ENCODE measurements at regions not wholly inside any gene's neighbourhood (a gene's known extent, or its start where the extent isn't known, plus 50 kb on each side); places are given as distances from the start of the nearest gene placed in this dataset.

- Histone ChIP-seq H3K27me3 (no peaks in the 10 kb centered on the region), H3K4me3 (no peak overlapping the region), H3K4me1 (replicated peaks in 1 of 2) (peaks cover 5 to 14% of the 10 kb centered on the region in 2 donors), H3K27ac (no peak overlapping the region), H3K36me3 (replicated peaks in 1 of 2) (no peaks in the 10 kb centered on the region), H3K9me3 (replicated peaks in 1 of 3) (no peaks in the 10 kb centered on the region)
- WGBS, 4 donors = 91 to 98% (median 95%) methylated on average over 1 of the region's 1 CpG
- DNase-seq = no peak
- no peak for TF ChIP-seq POLR2A (IDR thresholded peaks at IDR 0.05)
- no peak for TF ChIP-seq CTCF (IDR thresholded peaks at IDR 0.05)
- intact Hi-C loops (cut with DNase I) = no loop called here
These were observed 111.9 kb downstream of the MN1 start for GRCh38 chr22:27689664-27690063.

DNA sequence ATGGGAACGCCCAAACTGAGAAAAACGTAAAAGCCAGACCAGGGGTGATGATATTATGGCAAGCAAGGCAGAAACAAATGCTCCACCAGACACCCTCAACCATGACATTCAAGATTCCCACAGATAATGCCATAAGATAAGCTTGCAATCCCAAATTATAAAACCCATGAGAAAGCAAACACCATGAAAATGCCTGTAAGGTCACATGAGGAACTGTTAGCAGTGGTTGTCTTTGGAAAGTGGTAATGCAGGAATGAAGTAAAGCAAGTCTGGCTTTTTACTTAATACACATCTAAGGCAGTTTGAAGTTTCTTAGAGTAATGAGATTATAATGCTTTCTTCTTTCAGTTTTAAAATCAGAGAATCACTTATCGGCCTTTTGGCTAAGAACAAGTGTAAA is 111.0 kb downstream of the MN1 start:
- no peaks in the 10 kb centered on the region for H3K9me3 ChIP-seq (replicated peaks in 1 of 3)
- no peak for TF ChIP-seq POLR2A (IDR thresholded peaks at IDR 0.05)
- no peak for TF ChIP-seq CTCF (IDR thresholded peaks at IDR 0.05)
- no peaks in the 10 kb centered on the region for H3K36me3 ChIP-seq (replicated peaks in 1 of 2)
- no peaks in the 10 kb centered on the region for H3K27me3 ChIP-seq
- no peak overlapping the region for H3K27ac ChIP-seq
- H3K4me3 ChIP-seq = no peak overlapping the region
- intact Hi-C loops (cut with DNase I) = no loop called here
- 76 to 90% (median 87%) methylated on average over 3 of the region's 3 CpGs for WGBS, 4 donors
- DNase-seq = no peak
- H3K4me1 ChIP-seq (replicated peaks in 1 of 2) = peaks cover 5 to 14% of the 10 kb centered on the region in 2 donors

DNA sequence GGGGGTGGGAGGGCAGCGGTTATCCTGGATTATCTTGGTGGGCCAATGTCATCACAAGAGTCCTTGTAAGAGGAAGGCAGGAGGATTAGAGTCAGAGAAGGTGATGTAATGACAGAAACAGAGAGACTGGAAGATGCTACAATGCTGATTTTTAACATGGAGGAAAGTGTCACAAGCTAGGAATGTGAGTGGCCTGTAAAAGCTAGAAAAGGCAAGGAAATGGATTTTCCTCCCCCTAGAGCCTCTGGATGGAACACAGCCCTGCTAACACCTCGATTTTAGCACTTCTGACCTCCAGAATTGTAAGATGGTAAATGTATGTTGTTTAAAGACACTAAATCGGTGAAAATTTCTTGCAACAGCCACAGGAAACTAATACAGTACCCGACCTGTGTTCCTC is 109.3 kb downstream of the MN1 start:
- Histone ChIP-seq H3K27ac (no peak overlapping the region), H3K4me1 (replicated peaks in 1 of 2) (peaks cover 0 to under 1% of the 10 kb centered on the region in 2 donors), H3K9me3 (replicated peaks in 1 of 3) (peaks cover 0 to under 1% (median 0%) of the 10 kb centered on the region in 3 donors), H3K4me3 (no peak overlapping the region), H3K27me3 (no peaks in the 10 kb centered on the region), H3K36me3 (replicated peaks in 1 of 2) (no peaks in the 10 kb centered on the region)
- 63 to 74% (median 69%) methylated on average over 4 of the region's 4 CpGs for WGBS, 4 donors
- intact Hi-C loops (cut with DNase I) = no loop called here
- no peak for DNase-seq
- TF ChIP-seq CTCF (IDR thresholded peaks at IDR 0.05) = no peak
- TF ChIP-seq POLR2A (IDR thresholded peaks at IDR 0.05) = no peak

DNA sequence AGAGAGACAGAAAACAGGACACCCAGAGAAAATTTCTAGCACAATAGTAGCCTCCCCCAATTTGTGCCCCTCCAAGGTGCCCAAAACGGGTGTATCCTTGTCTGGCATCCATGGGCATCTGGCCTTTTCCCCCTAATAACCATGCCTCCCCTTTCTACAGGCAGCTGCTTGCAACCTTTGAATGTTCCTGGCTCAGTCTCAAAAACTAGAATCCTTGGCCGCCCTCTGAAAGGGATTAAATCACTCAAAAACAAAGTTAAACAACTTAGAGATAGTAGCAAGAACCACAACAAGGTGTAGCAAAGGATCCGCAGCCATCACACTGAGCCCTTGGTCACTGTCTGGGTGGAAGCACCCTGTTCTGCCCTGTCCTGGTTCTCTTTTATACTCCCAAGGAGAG is 105.6 kb downstream of the MN1 start:
- TF ChIP-seq POLR2A (IDR thresholded peaks at IDR 0.05) (no peak), CTCF (IDR thresholded peaks at IDR 0.05) (no peak)
- peaks cover 0 to 5% (median 0%) of the 10 kb centered on the region in 3 donors for H3K9me3 ChIP-seq (replicated peaks in 1 of 3)
- no peaks in the 10 kb centered on the region for H3K36me3 ChIP-seq (replicated peaks in 1 of 2)
- no peaks in the 10 kb centered on the region for H3K27me3 ChIP-seq
- no peaks in the 10 kb centered on the region for H3K4me1 ChIP-seq (replicated peaks in 1 of 2)
- intact Hi-C loops (cut with DNase I) = no loop called here
- H3K4me3 ChIP-seq = no peak overlapping the region
- 31 to 50% (median 31%) methylated on average over 3 of the region's 3 CpGs for WGBS, 4 donors
- no peak overlapping the region for H3K27ac ChIP-seq
- no peak for DNase-seq

Measured in adrenal gland (tissue), 9 donors.